Retinal pigment epithelial cell (primary cell): ENCODE measurements at regions not wholly inside any gene's neighbourhood (a gene's known extent, or its start where the extent isn't known, plus 50 kb on each side); places are given as distances from the start of the nearest gene placed in this dataset.

ENCODE experiments used
- DNase-seq: peaks from one replicate; pipeline ENCODE4 v3.0.0-alpha.2; 2010; ENCODE audit warnings: low read depth
- H3K4me3 ChIP-seq: 2 replicates; pipeline ENCODE4 v1.5.1; 2011; ENCODE audit warnings: mild to moderate bottlenecking, low read length, control low read depth, moderate library complexity
- CTCF ChIP-seq: conservative IDR thresholded peaks from 2 replicates; pipeline ENCODE4 v1.5.1; 2011; ENCODE audit warnings: low read depth, low read length, control low read depth, inconsistent platforms

- no peak for DNase-seq
- no peak for TF ChIP-seq CTCF
- H3K4me3 ChIP-seq = no peak overlapping the region
Observed at GRCh38 chr12:91937009-91937408, 208.6 kb downstream of the BTG1 start.

- no peak for TF ChIP-seq CTCF
- no peak overlapping the region for H3K4me3 ChIP-seq
- DNase-seq = no peak
Observed at GRCh38 chr12:91935296-91935695, 210.3 kb downstream of the BTG1 start.

- TF ChIP-seq CTCF = no peak
- no peak for DNase-seq
- no peak overlapping the region for H3K4me3 ChIP-seq
Observed at GRCh38 chr12:91931111-91931510, 214.5 kb downstream of the BTG1 start.

DNA sequence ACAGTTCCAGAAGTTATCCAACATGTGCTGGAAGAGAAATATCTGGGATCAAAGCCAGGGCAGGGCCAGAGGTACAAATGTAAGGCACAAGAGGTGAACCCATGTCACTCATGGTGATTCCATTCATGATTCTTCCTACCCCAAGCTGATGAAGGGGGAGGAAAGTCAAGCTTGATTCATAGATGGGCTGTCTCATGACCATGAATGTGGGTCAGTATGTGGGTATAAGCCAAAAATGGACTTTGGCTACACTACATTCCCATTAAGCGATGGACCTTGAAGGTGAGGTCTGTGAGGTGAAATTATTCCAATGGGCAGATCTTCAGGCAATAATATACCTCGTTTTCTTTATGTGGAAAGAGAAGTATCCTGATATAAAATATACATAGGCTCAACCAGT is 217.1 kb downstream of the BTG1 start:
- no peak overlapping the region for H3K4me3 ChIP-seq
- no peak for TF ChIP-seq CTCF
- no peak for DNase-seq

DNA sequence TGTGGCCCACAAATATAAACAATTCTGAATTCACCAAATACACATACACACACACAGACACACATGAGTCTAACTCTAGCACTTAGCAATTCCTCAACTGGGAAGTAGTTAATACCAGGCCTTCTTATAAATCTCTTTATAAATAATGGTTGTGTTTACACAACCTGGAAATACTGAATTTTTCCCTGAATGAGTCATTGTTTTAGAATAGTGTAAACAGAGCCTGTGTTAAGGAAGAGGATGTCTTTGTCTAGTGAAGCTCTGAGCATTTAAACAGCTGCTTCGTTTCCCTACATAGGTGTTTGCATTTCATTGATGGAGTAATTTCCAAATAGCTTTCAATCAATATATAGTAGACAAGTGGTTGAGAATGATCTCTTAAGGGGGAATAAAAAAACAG is 218.8 kb downstream of the BTG1 start:
- TF ChIP-seq CTCF = no peak
- H3K4me3 ChIP-seq = no peak overlapping the region
- no peak for DNase-seq

- TF ChIP-seq CTCF = no peak
- DNase-seq = no peak
Observed at GRCh38 chr12:91924827-91925226, 220.8 kb downstream of the BTG1 start.

DNA sequence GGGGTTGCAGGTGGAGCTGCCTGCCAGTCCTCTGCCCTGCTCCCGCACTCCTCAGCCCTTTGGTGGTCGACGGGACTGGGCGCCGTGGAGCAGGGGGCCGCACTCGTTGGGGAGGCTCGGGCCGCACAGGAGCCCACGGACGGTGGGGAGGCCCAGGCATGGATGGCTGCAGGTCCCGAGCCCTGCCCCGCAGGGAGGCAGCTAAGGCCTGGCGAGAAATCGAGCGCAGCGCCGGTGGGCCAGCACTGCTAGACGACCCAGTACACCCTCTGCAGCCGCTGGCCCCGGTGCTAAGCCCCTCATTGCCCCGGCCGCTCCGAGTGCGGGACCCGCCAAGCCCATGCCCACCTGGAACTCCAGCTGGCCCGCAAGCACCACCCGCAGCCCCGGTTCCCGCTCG is 221.8 kb downstream of the BTG1 start:
- TF ChIP-seq CTCF = no peak
- no peak for DNase-seq
- no peak overlapping the region for H3K4me3 ChIP-seq

More at GRCh38 chr12:91924827-91925226, 220.8 kb downstream of the BTG1 start:
- H3K4me3 ChIP-seq = no peak overlapping the region
